ENCODE measurements at regions not wholly inside any gene's neighbourhood (a gene's known extent, or its start where the extent isn't known, plus 50 kb on each side); places are given as distances from the start of the nearest gene placed in this dataset.

- Histone ChIP-seq H3K27me3 (replicated peaks; ENCODE audit: control insufficient read depth, insufficient read depth, low read length) (no peaks in the 10 kb centered on the region), H3K4me3 (ENCODE audit: low read length) (no peak overlapping the region), H3K4me1 (ENCODE audit: control insufficient read depth, insufficient read depth, low read length) (peaks cover 4% of the 10 kb centered on the region), H3K36me3 (ENCODE audit: control insufficient read depth, insufficient read depth, low read length, severe bottlenecking) (no peaks in the 10 kb centered on the region), H3K9me3 (ENCODE audit: control insufficient read depth, low read length) (no peaks in the 10 kb centered on the region), H3K9ac (ENCODE audit: low read length) (no peak overlapping the region)
- no peak for DNase-seq (ENCODE audit: low read depth)
Observed at GRCh38 chr7:19209166-19209696, 64.0 kb upstream of the FERD3L start.

- H3K36me3 ChIP-seq (ENCODE audit: control insufficient read depth, insufficient read depth, low read length, severe bottlenecking): no peaks in the 10 kb centered on the region
- H3K4me3 ChIP-seq (ENCODE audit: low read length): no peak overlapping the region
- H3K9ac ChIP-seq (ENCODE audit: low read length): no peak overlapping the region
- peaks cover 4% of the 10 kb centered on the region for H3K4me1 ChIP-seq (ENCODE audit: control insufficient read depth, insufficient read depth, low read length)
- H3K9me3 ChIP-seq (ENCODE audit: control insufficient read depth, low read length): no peaks in the 10 kb centered on the region
- H3K27me3 ChIP-seq (replicated peaks; ENCODE audit: control insufficient read depth, insufficient read depth, low read length): no peaks in the 10 kb centered on the region
- no peak for DNase-seq (ENCODE audit: low read depth)
Observed at GRCh38 chr7:19206721-19207120, 61.5 kb upstream of the FERD3L start.

- H3K9ac ChIP-seq (ENCODE audit: low read length): no peak overlapping the region
- no peaks in the 10 kb centered on the region for H3K4me1 ChIP-seq (ENCODE audit: control insufficient read depth, insufficient read depth, low read length)
- no peaks in the 10 kb centered on the region for H3K9me3 ChIP-seq (ENCODE audit: control insufficient read depth, low read length)
- H3K27me3 ChIP-seq (replicated peaks; ENCODE audit: control insufficient read depth, insufficient read depth, low read length): no peaks in the 10 kb centered on the region
- H3K4me3 ChIP-seq (ENCODE audit: low read length): no peak overlapping the region
- H3K36me3 ChIP-seq (ENCODE audit: control insufficient read depth, insufficient read depth, low read length, severe bottlenecking): no peaks in the 10 kb centered on the region
- no peak for DNase-seq (ENCODE audit: low read depth)
Observed at GRCh38 chr7:19203686-19204085, 58.5 kb upstream of the FERD3L start.

- Histone ChIP-seq H3K9me3 (ENCODE audit: control insufficient read depth, low read length) (no peaks in the 10 kb centered on the region), H3K27me3 (replicated peaks; ENCODE audit: control insufficient read depth, insufficient read depth, low read length) (no peaks in the 10 kb centered on the region), H3K36me3 (ENCODE audit: control insufficient read depth, insufficient read depth, low read length, severe bottlenecking) (no peaks in the 10 kb centered on the region), H3K4me1 (ENCODE audit: control insufficient read depth, insufficient read depth, low read length) (no peaks in the 10 kb centered on the region), H3K4me3 (ENCODE audit: low read length) (no peak overlapping the region), H3K9ac (ENCODE audit: low read length) (no peak overlapping the region)
- DNase-seq (ENCODE audit: low read depth): no peak
Observed at GRCh38 chr7:19202599-19202998, 57.4 kb upstream of the FERD3L start.
